ENCODE measurements at regions not wholly inside any gene's neighbourhood (a gene's known extent, or its start where the extent isn't known, plus 50 kb on each side); places are given as distances from the start of the nearest gene placed in this dataset.

- TF ChIP-seq CTCF (IDR thresholded peaks at IDR 0.05; ENCODE audit: low read depth, low read length, missing input control) (no peak), MAX (IDR thresholded peaks at IDR 0.05) (no peak), REST (IDR thresholded peaks at IDR 0.05) (no peak), HNF4G (IDR thresholded peaks at IDR 0.05) (no peak), TAF1 (conservative IDR thresholded peaks at IDR 0.05) (no peak), GABPA (IDR thresholded peaks at IDR 0.05 in 1 of 2, conservative IDR thresholded peaks at IDR 0.05 in 1 of 2) (no peak), NR2F2 (IDR thresholded peaks at IDR 0.05) (no peak), SP1 (IDR thresholded peaks at IDR 0.05) (no peak), RAD21 (IDR thresholded peaks at IDR 0.05) (no peak)
Measured at GRCh38 chr3:144424606-144425005, 453.0 kb downstream of the DIPK2A start.
